Osteoblast (primary cell): ENCODE measurements at regions not wholly inside any gene's neighbourhood (a gene's known extent, or its start where the extent isn't known, plus 50 kb on each side); places are given as distances from the start of the nearest gene placed in this dataset.

ENCODE experiments used
- DNase-seq: peaks from one replicate; pipeline ENCODE4 v3.0.0; 2011; ENCODE audit warnings: low spot score, mixed read lengths; ENCODE audit not compliant: insufficient read length; ENCODE audit errors: missing footprints
- H2AFZ ChIP-seq: 2 replicates; pipeline ENCODE4 v1.6.0; 2011; ENCODE audit warnings: mild to moderate bottlenecking, low read length
- H3K27ac ChIP-seq: 2 replicates; pipeline ENCODE4 v1.5.1; 2011; ENCODE audit warnings: mild to moderate bottlenecking, low read depth, low read length, moderate library complexity
- H3K27me3 ChIP-seq: 2 replicates; pipeline ENCODE4 v1.6.0; 2012; ENCODE audit warnings: mild to moderate bottlenecking, control low read depth, inconsistent platforms, low read length, moderate library complexity; ENCODE audit not compliant: insufficient read depth
- H3K36me3 ChIP-seq: 2 replicates; pipeline ENCODE4 v1.5.1; 2011; ENCODE audit warnings: mild to moderate bottlenecking, low read length, control low read depth, moderate library complexity; ENCODE audit not compliant: insufficient read depth
- H3K4me1 ChIP-seq: 2 replicates; pipeline ENCODE4 v1.5.1; 2011; ENCODE audit warnings: mild to moderate bottlenecking, low read length, control low read depth, moderate library complexity; ENCODE audit not compliant: insufficient read depth
- H3K4me2 ChIP-seq: 2 replicates; pipeline ENCODE4 v1.6.0; 2011; ENCODE audit warnings: mild to moderate bottlenecking, low read length; ENCODE audit not compliant: insufficient read depth
- H3K4me3 ChIP-seq: fragments of 200-600 bp; sonication (generic); 3 replicates; pipeline ENCODE4 v1.5.1; 2012; ENCODE audit warnings: mild to moderate bottlenecking, low read length, inconsistent platforms; ENCODE audit not compliant: insufficient read depth
- H3K79me2 ChIP-seq: 2 replicates; pipeline ENCODE4 v1.6.0; 2012; ENCODE audit warnings: mild to moderate bottlenecking, low read length, control low read depth, inconsistent platforms; ENCODE audit not compliant: insufficient read depth
- H3K9me3 ChIP-seq: 2 replicates; pipeline ENCODE4 v1.5.1; 2011; ENCODE audit warnings: low read depth, low read length, control low read depth
- H4K20me1 ChIP-seq: 2 replicates; pipeline ENCODE4 v1.6.0; 2012; ENCODE audit warnings: mild to moderate bottlenecking, low read length, control low read depth; ENCODE audit not compliant: insufficient read depth
- CTCF ChIP-seq: IDR thresholded peaks from 2 replicates; pipeline ENCODE4 v1.5.1; 2011; ENCODE audit warnings: mild to moderate bottlenecking, low read depth, low read length, moderate library complexity; ENCODE audit errors: extremely low read depth

GRCh38 chr12:97616946-97617345, 154.3 kb downstream of the RMST start:
- TF ChIP-seq CTCF, result no peak
- no peak overlapping the region for H3K4me2 ChIP-seq
- no peak overlapping the region for H3K4me3 ChIP-seq
- no peak overlapping the region for H3K27ac ChIP-seq
- peaks cover 3% of the 10 kb centered on the region for H3K9me3 ChIP-seq
- H3K27me3 ChIP-seq, result no peaks in the 10 kb centered on the region
- no peak overlapping the region for H2AFZ ChIP-seq
- no peaks in the 10 kb centered on the region for H3K4me1 ChIP-seq
- no peaks in the 10 kb centered on the region for H4K20me1 ChIP-seq
- no peaks in the 10 kb centered on the region for H3K79me2 ChIP-seq
- no peaks in the 10 kb centered on the region for H3K36me3 ChIP-seq
- DNase-seq, result no peak

- Histone ChIP-seq H3K27ac (no peak overlapping the region), H3K9me3 (peaks cover 2% of the 10 kb centered on the region), H3K4me2 (no peak overlapping the region), H3K79me2 (no peaks in the 10 kb centered on the region), H3K27me3 (no peaks in the 10 kb centered on the region), H3K4me3 (no peak overlapping the region), H2AFZ (no peak overlapping the region), H4K20me1 (no peaks in the 10 kb centered on the region), H3K4me1 (no peaks in the 10 kb centered on the region), H3K36me3 (no peaks in the 10 kb centered on the region)
- no peak for DNase-seq
- no peak for TF ChIP-seq CTCF
Measured at GRCh38 chr12:97628962-97629361, 166.4 kb downstream of the RMST start.

DNA sequence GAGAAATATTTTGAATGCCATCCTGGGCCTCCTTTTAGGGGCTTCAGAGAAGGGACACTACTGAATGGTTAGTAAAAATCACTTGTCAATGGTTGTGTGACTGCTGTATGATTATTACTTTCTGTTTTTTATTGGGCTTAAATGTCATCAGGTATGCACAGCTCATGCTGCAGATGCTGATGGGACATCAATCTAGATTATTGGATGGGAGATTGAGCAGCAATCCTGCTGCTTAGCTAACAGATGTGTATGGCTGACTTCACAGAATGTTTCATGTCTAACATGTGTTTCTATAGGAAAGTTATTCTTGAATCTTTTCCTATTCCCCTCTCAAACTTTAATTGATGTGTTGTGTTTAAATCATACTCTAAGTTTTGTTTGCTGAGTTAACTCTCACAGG, 166.8 kb downstream of the RMST start:
- H3K27ac ChIP-seq, result no peak overlapping the region
- H3K36me3 ChIP-seq, result no peaks in the 10 kb centered on the region
- no peaks in the 10 kb centered on the region for H3K79me2 ChIP-seq
- H3K9me3 ChIP-seq, result no peaks in the 10 kb centered on the region
- H2AFZ ChIP-seq, result no peak overlapping the region
- no peak overlapping the region for H3K4me3 ChIP-seq
- TF ChIP-seq CTCF, result no peak
- H3K4me1 ChIP-seq, result no peaks in the 10 kb centered on the region
- no peak overlapping the region for H3K4me2 ChIP-seq
- no peaks in the 10 kb centered on the region for H4K20me1 ChIP-seq
- no peaks in the 10 kb centered on the region for H3K27me3 ChIP-seq
- no peak for DNase-seq

DNA sequence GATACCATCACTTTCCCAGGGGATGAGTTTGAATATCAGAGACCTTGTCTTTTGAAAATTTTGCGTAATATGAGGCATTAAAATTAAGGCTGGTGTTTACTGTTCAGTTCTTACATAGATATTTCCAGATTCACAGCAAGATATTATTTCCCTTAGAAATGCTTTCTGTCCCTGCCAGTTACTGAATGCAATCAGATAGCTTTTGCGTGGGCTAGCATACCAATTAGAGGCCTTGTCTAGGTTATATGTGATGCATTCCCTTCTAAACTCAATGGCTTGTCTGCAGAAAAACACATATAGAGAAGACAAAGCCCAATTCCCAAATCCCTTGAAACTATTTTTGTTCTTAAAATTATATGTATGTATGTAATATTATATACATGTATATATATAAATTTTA, 167.8 kb downstream of the RMST start:
- Histone ChIP-seq H3K36me3 (no peaks in the 10 kb centered on the region), H3K4me3 (no peak overlapping the region), H3K27ac (no peak overlapping the region), H3K4me2 (no peak overlapping the region), H4K20me1 (no peaks in the 10 kb centered on the region), H3K79me2 (no peaks in the 10 kb centered on the region), H3K27me3 (no peaks in the 10 kb centered on the region), H2AFZ (no peak overlapping the region), H3K4me1 (no peaks in the 10 kb centered on the region), H3K9me3 (no peaks in the 10 kb centered on the region)
- no peak for TF ChIP-seq CTCF
- DNase-seq, result no peak
